H1 (cell line): ENCODE measurements at regions not wholly inside any gene's neighbourhood (a gene's known extent, or its start where the extent isn't known, plus 50 kb on each side); places are given as distances from the start of the nearest gene placed in this dataset.

Experiments used
- CTCF ChIA-PET: fragments of 300-600 bp; sonication (Branson Sonifier 250); formaldehyde crosslinking; loops from one replicate; lab custom pipeline; 2021; ENCODE audit not compliant: partially characterized antibody; lab: Charles Lee
- POLR2A ChIA-PET: fragments of 300-600 bp; sonication (Branson Sonifier 250); formaldehyde crosslinking; loops from one replicate; lab custom pipeline; 2021; ENCODE audit warnings: inconsistent platforms; ENCODE audit not compliant: partially characterized antibody; lab: Charles Lee
- DNase-seq, 2 experiments: peaks; one replicate each; pipeline versions ENCODE4 v3.0.0 to v3.0.0-alpha.2; 2010 to 2022; ENCODE audit warnings: low spot score in 2 of 2, low read depth in 1 of 2, mixed read lengths in 1 of 2
- FAIRE-seq: peaks from 2 replicates; lab custom pipeline; 2011; peaks lifted over from hg19 to GRCh38; lab: Jason Lieb, UNC
- H2AFZ ChIP-seq: 2 replicates; pipeline ENCODE4 v1.8.1; 2012; ENCODE audit warnings: low read length, inconsistent platforms
- H2AK5ac ChIP-seq: 2 replicates; pipeline ENCODE4 v1.6.1; 2013; ENCODE audit warnings: low read depth, low read length
- H2BK120ac ChIP-seq: replicated peaks from 2 replicates; pipeline ENCODE3; 2013; ENCODE audit warnings: low read depth, low read length, inconsistent platforms
- H2BK12ac ChIP-seq: 2 replicates; pipeline ENCODE4 v1.6.1; 2013; ENCODE audit warnings: low read depth, low read length
- H2BK15ac ChIP-seq: 2 replicates; pipeline ENCODE4 v1.6.1; 2013; ENCODE audit warnings: low read length
- H2BK20ac ChIP-seq: 2 replicates; pipeline ENCODE4 v1.6.1; 2013; ENCODE audit warnings: low read length
- H2BK5ac ChIP-seq: 2 replicates; pipeline ENCODE4 v1.6.1; 2013; ENCODE audit warnings: low read depth, low read length
- H3K14ac ChIP-seq: 2 replicates; pipeline ENCODE4 v1.6.1; 2013; ENCODE audit warnings: inconsistent platforms; ENCODE audit not compliant: insufficient read length
- H3K18ac ChIP-seq: 2 replicates; pipeline ENCODE4 v1.6.1; 2013; ENCODE audit warnings: low read length; ENCODE audit errors: extremely low read depth
- H3K23ac ChIP-seq: 2 replicates; pipeline ENCODE4 v1.6.1; 2013; ENCODE audit warnings: inconsistent platforms; ENCODE audit not compliant: insufficient read length
- H3K23me2 ChIP-seq: 2 replicates; pipeline ENCODE4 v1.6.1; 2013; ENCODE audit warnings: low read depth, low read length
- H3K27ac ChIP-seq: 2 replicates; pipeline ENCODE4 v1.6.1; 2011; ENCODE audit warnings: low read depth, low read length, inconsistent platforms
- H3K27me3 ChIP-seq, 4 experiments: replicated peaks in 1 of 4; 1 replicate in 1 of 4; 2 replicates in 3 of 4; pipeline versions ENCODE4 v1.6.1 to v1.8.1; 2011 to 2013; ENCODE audit warnings: low read length in 3 of 4, mild to moderate bottlenecking in 3 of 4, inconsistent platforms in 2 of 4, mixed read lengths in 2 of 4, moderate library complexity in 1 of 4; ENCODE audit not compliant: control insufficient read depth in 3 of 4, insufficient read depth in 3 of 4; ENCODE audit errors: extremely low read depth in 1 of 4
- H3K36me3 ChIP-seq, 4 experiments: 2 replicates each; pipeline versions ENCODE4 v1.6.1 to v1.8.1; 2011 to 2013; ENCODE audit warnings: mild to moderate bottlenecking in 4 of 4, low read length in 3 of 4, moderate library complexity in 2 of 4, control low read depth in 1 of 4, inconsistent platforms in 1 of 4; ENCODE audit not compliant: insufficient read depth in 4 of 4, control insufficient read depth in 2 of 4
- H3K4ac ChIP-seq: replicated peaks from 2 replicates; pipeline ENCODE3; 2013; ENCODE audit warnings: low read length, low read depth, mixed read lengths, inconsistent platforms; ENCODE audit not compliant: insufficient read length
- H3K4me1 ChIP-seq, 4 experiments: replicated peaks in 1 of 4; 1 replicate in 1 of 4; 2 replicates in 3 of 4; pipeline versions ENCODE4 v1.6.1 to v1.8.1; 2011 to 2013; ENCODE audit warnings: low read length in 3 of 4, inconsistent platforms in 2 of 4, mixed read lengths in 1 of 4; ENCODE audit not compliant: insufficient read depth in 4 of 4, control insufficient read depth in 3 of 4
- H3K4me2 ChIP-seq, 2 experiments: 2 replicates each; pipeline versions ENCODE4 v1.6.1 to v1.8.1; 2011 to 2013; ENCODE audit warnings: low read depth in 2 of 2, low read length in 2 of 2, control low read depth in 1 of 2, inconsistent platforms in 1 of 2, mild to moderate bottlenecking in 1 of 2; ENCODE audit not compliant: insufficient read depth in 1 of 2
- H3K4me3 ChIP-seq, 4 experiments: fragments of 200-600, 300-600 bp in 1 of 4; sonication (generic), shearing (Covaris generic), sonication (Bioruptor Twin) in 1 of 4; 2 replicates each; pipeline versions ENCODE4 v1.5.1 to v1.8.1; 2011 to 2016; ENCODE audit warnings: low read length in 4 of 4, low read depth in 3 of 4, control low read depth in 2 of 4, inconsistent platforms in 2 of 4, mild to moderate bottlenecking in 2 of 4, mixed read lengths in 1 of 4, moderate library complexity in 1 of 4; ENCODE audit not compliant: insufficient read depth in 2 of 4; ENCODE audit errors: extremely low read depth in 1 of 4
- H3K56ac ChIP-seq: replicated peaks from 2 replicates; pipeline ENCODE3; 2013; ENCODE audit warnings: low read depth, mild to moderate bottlenecking, mixed read lengths, low read length, inconsistent platforms; ENCODE audit not compliant: insufficient read length
- H3K79me1 ChIP-seq: 2 replicates; pipeline ENCODE4 v1.6.1; 2013; ENCODE audit warnings: low read depth, low read length, control low read depth
- H3K79me2 ChIP-seq, 2 experiments: 2 replicates each; pipeline versions ENCODE4 v1.6.1 to v1.8.1; 2012 to 2013; ENCODE audit warnings: low read length in 2 of 2, mild to moderate bottlenecking in 2 of 2, inconsistent platforms in 1 of 2; ENCODE audit not compliant: insufficient read depth in 2 of 2, control insufficient read depth in 1 of 2
- H3K9ac ChIP-seq, 4 experiments: replicated peaks in 1 of 4; 1 replicate in 1 of 4; 2 replicates in 3 of 4; pipeline versions ENCODE4 v1.6.1 to v1.8.1; 2011 to 2013; ENCODE audit warnings: low read depth in 3 of 4, low read length in 3 of 4, control low read depth in 2 of 4, mild to moderate bottlenecking in 2 of 4, moderate library complexity in 2 of 4, inconsistent platforms in 1 of 4; ENCODE audit errors: extremely low read depth in 1 of 4
- H3K9me3 ChIP-seq, 2 experiments: 2 replicates each; pipeline versions ENCODE4 v1.6.1 to v1.8.1; 2012 to 2013; ENCODE audit warnings: mild to moderate bottlenecking in 2 of 2, moderate library complexity in 2 of 2, control low read depth in 1 of 2, inconsistent platforms in 1 of 2, low read depth in 1 of 2, low read length in 1 of 2, mixed read lengths in 1 of 2; ENCODE audit not compliant: insufficient read depth in 2 of 2
- H4K20me1 ChIP-seq, 2 experiments: replicated peaks in 1 of 2; 2 replicates each; pipeline versions ENCODE3 to v1.8.1; 2011 to 2013; ENCODE audit warnings: inconsistent platforms in 2 of 2, low read length in 2 of 2, mild to moderate bottlenecking in 1 of 2; ENCODE audit not compliant: insufficient read depth in 2 of 2, control insufficient read depth in 1 of 2
- H4K5ac ChIP-seq: 2 replicates; pipeline ENCODE4 v1.6.1; 2013; ENCODE audit warnings: low read length, low read depth, mixed read lengths, inconsistent platforms; ENCODE audit not compliant: insufficient read length
- H4K8ac ChIP-seq: 2 replicates; pipeline ENCODE4 v1.8.0; 2013; ENCODE audit warnings: mild to moderate bottlenecking, moderate library complexity, low read length, inconsistent platforms; ENCODE audit not compliant: insufficient read depth; ENCODE audit errors: extremely low read depth
- H4K91ac ChIP-seq: replicated peaks from 2 replicates; pipeline ENCODE3; 2013; ENCODE audit warnings: low read length, mixed read lengths, inconsistent platforms; ENCODE audit not compliant: insufficient read length
- CHD2 ChIP-seq: IDR thresholded peaks from 2 replicates; pipeline ENCODE4 v1.6.1; 2012; ENCODE audit warnings: low read length, improper control_type of control experiment
- GTF2F1 ChIP-seq: IDR thresholded peaks from 2 replicates; pipeline ENCODE4 v1.6.1; 2012; ENCODE audit warnings: low read depth, low read length, improper control_type of control experiment, borderline replicate concordance
- KDM4A ChIP-seq: IDR thresholded peaks from one replicate; pipeline ENCODE4 v1.7.1; 2012; ENCODE audit warnings: low read depth, mild to moderate bottlenecking, moderate library complexity, low read length, inconsistent platforms; ENCODE audit not compliant: severe bottlenecking
- MAX ChIP-seq: IDR thresholded peaks from 2 replicates; pipeline ENCODE4 v1.6.1; 2012; ENCODE audit warnings: inconsistent platforms
- POU5F1 ChIP-seq: IDR thresholded peaks from 2 replicates; pipeline ENCODE4 v1.6.1; 2011; ENCODE audit warnings: low read depth, mild to moderate bottlenecking, low read length, moderate library complexity
- SP1 ChIP-seq: IDR thresholded peaks from 2 replicates; pipeline ENCODE4 v1.6.1; 2011; ENCODE audit warnings: low read depth, low read length
- SP4 ChIP-seq: IDR thresholded peaks from 2 replicates; pipeline ENCODE4 v1.6.1; 2012; ENCODE audit warnings: low read length, inconsistent platforms
- SUZ12 ChIP-seq: fragments of 200-600 bp; sonication (generic); IDR thresholded peaks from 2 replicates; pipeline ENCODE4 v1.6.1; 2012; ENCODE audit warnings: mild to moderate bottlenecking, inconsistent platforms, low read length, moderate library complexity, mixed read lengths
- WGBS, 2 experiments: shearing (Covaris generic) in 1 of 2; methylation state at CpG; one replicate each; pipeline versions ENCODE4 v1.1.6 to v1.1.7; 2013 to 2015; ENCODE audit warnings: low lambda C conversion rate in 2 of 2, mixed read lengths in 2 of 2, inconsistent platforms in 1 of 2, low coverage in 1 of 2, missing lambda C conversion rate in 1 of 2; ENCODE audit not compliant: insufficient replicate concordance in 2 of 2, insufficient coverage in 1 of 2, insufficient read length in 1 of 2; ENCODE audit errors: extremely low coverage in 1 of 2, missing lambda C conversion rate in 1 of 2; 5-methylcytosine and 5-hydroxymethylcytosine counted together
- TF ChIP-seq, protein P1 (sequence below), 3 experiments: IDR thresholded peaks; 1 replicate in 2 of 3; 2 replicates in 1 of 3; pipeline versions ENCODE4 v1.5.1 to v1.6.1; 2011; ENCODE audit warnings: low read length in 3 of 3, mild to moderate bottlenecking in 3 of 3, inconsistent platforms in 2 of 3, low read depth in 1 of 3, moderate library complexity in 1 of 3; ENCODE audit not compliant: insufficient read depth in 1 of 3; ENCODE audit errors: control extremely low read depth in 1 of 3
- TF ChIP-seq, protein P2 (sequence below): IDR thresholded peaks from 2 replicates; pipeline ENCODE4 v1.6.1; 2011; ENCODE audit warnings: low read depth, mild to moderate bottlenecking, low read length; ENCODE audit not compliant: insufficient read depth
- TF ChIP-seq, protein P3 (sequence below): IDR thresholded peaks from 2 replicates; pipeline ENCODE4 v1.6.1; 2011; ENCODE audit warnings: low read length, improper control_type of control experiment

DNA sequence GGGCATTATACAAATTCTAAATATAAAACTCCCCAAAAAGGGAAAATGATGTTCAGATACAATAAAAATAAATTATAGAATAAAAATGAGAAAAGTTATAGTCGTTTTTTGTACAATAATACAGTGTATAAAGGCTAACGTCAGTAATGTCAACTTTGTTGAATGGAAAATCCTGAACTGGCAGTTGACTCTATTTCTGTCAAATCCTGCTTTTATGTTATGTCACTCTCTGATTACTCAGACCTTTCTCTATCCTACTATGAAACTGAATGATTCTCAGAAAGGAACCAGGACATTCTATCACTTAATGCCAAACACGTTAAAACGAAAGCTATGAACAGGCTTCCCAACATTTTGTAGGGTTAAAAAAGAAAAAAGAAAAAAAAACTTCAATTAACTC is 636.4 kb downstream of the USP25 start:
- Histone ChIP-seq H3K79me1 (no peaks in the 10 kb centered on the region), H3K27ac (no peak overlapping the region), H2BK12ac (no peak overlapping the region), H3K9ac (no peak overlapping the region), H3K79me2 (no peaks in the 10 kb centered on the region), H3K36me3 (no peaks in the 10 kb centered on the region), H3K4me2 (no peak overlapping the region), H2BK5ac (no peak overlapping the region), H3K4me1 (no peaks in the 10 kb centered on the region), H3K23me2 (no peaks in the 10 kb centered on the region), H3K4ac (no peak overlapping the region), H3K56ac (no peak overlapping the region), H4K8ac (no peak overlapping the region), H3K9me3 (no peaks in the 10 kb centered on the region), H3K27me3 (no peaks in the 10 kb centered on the region), H2BK120ac (no peak overlapping the region), H3K18ac (no peak overlapping the region), H3K14ac (no peak overlapping the region), H4K91ac (no peak overlapping the region), H2AFZ (no peak overlapping the region), H3K23ac (no peak overlapping the region), H4K5ac (no peak overlapping the region), H3K4me3 (no peak overlapping the region), H2BK15ac (no peak overlapping the region), H2AK5ac (no peak overlapping the region), H2BK20ac (no peak overlapping the region), H4K20me1 (no peaks in the 10 kb centered on the region)
- 84% methylated on average over 4 of the region's 4 CpGs; no CpG with 5 or more reads in 1 of the 2 experiments for WGBS, 2 experiments
- ChIA-PET CTCF (interaction anchor here (0.7 kb wide), 2 partner anchors 15 to 172 kb away, joined by 3 read pairs; no protein-coding TSS in a partner anchor), POLR2A (no interaction called here)
- FAIRE-seq (no peak), DNase-seq (no peak)
- TF ChIP-seq, protein P1, sequence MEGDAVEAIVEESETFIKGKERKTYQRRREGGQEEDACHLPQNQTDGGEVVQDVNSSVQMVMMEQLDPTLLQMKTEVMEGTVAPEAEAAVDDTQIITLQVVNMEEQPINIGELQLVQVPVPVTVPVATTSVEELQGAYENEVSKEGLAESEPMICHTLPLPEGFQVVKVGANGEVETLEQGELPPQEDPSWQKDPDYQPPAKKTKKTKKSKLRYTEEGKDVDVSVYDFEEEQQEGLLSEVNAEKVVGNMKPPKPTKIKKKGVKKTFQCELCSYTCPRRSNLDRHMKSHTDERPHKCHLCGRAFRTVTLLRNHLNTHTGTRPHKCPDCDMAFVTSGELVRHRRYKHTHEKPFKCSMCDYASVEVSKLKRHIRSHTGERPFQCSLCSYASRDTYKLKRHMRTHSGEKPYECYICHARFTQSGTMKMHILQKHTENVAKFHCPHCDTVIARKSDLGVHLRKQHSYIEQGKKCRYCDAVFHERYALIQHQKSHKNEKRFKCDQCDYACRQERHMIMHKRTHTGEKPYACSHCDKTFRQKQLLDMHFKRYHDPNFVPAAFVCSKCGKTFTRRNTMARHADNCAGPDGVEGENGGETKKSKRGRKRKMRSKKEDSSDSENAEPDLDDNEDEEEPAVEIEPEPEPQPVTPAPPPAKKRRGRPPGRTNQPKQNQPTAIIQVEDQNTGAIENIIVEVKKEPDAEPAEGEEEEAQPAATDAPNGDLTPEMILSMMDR (IDR thresholded peaks at IDR 0.05; ENCODE audit: control extremely low read depth in 1 of 3, insufficient read depth in 1 of 3, low read depth in 1 of 3, low read length in 3 of 3), result no peak
- no peak for TF ChIP-seq SUZ12
- no peak for TF ChIP-seq POU5F1
- TF ChIP-seq CHD2, result no peak
- no peak for TF ChIP-seq KDM4A
- TF ChIP-seq, protein P2, sequence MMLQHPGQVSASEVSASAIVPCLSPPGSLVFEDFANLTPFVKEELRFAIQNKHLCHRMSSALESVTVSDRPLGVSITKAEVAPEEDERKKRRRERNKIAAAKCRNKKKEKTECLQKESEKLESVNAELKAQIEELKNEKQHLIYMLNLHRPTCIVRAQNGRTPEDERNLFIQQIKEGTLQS, result no peak
- TF ChIP-seq GTF2F1, result no peak
- TF ChIP-seq SP4, result no peak
- TF ChIP-seq, protein P3, sequence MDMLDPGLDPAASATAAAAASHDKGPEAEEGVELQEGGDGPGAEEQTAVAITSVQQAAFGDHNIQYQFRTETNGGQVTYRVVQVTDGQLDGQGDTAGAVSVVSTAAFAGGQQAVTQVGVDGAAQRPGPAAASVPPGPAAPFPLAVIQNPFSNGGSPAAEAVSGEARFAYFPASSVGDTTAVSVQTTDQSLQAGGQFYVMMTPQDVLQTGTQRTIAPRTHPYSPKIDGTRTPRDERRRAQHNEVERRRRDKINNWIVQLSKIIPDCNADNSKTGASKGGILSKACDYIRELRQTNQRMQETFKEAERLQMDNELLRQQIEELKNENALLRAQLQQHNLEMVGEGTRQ, result no peak
- TF ChIP-seq MAX, result no peak
- TF ChIP-seq SP1, result no peak
